HCT116 (cell line): ENCODE measurements at regions not wholly inside any gene's neighbourhood (a gene's known extent, or its start where the extent isn't known, plus 50 kb on each side); places are given as distances from the start of the nearest gene placed in this dataset.

Experiments used
- EZH2 ChIP-seq: fragments of 200-600 bp; sonication (generic); IDR thresholded peaks from 2 replicates; pipeline ENCODE4 v1.6.1; 2017; ENCODE audit warnings: antibody characterized with exemption, mixed run types
- POLR2A ChIP-seq: IDR thresholded peaks from 2 replicates; pipeline ENCODE4 v1.7.0; 2011; ENCODE audit warnings: borderline replicate concordance; ENCODE audit not compliant: insufficient read depth, insufficient read length; ENCODE audit errors: extremely low read depth
- POLR2AphosphoS5 ChIP-seq: IDR thresholded peaks from 2 replicates; pipeline ENCODE4 v1.6.1; 2011; ENCODE audit warnings: mild to moderate bottlenecking, low read depth, low read length, moderate library complexity
- SIN3A ChIP-seq: IDR thresholded peaks from 2 replicates; pipeline ENCODE4 v1.6.1; 2012; ENCODE audit warnings: low read depth

- TF ChIP-seq POLR2AphosphoS5 (no peak), POLR2A (no peak), EZH2 (no peak), SIN3A (no peak)
These were observed 379.4 kb upstream of the RGS6 start for GRCh38 chr14:71552809-71553208.
